H1 (cell line): ENCODE measurements at regions not wholly inside any gene's neighbourhood (a gene's known extent, or its start where the extent isn't known, plus 50 kb on each side); places are given as distances from the start of the nearest gene placed in this dataset.

Experiments
- CTCF ChIA-PET: fragments of 300-600 bp; sonication (Branson Sonifier 250); formaldehyde crosslinking; loops from one replicate; lab custom pipeline; 2021; ENCODE audit not compliant: partially characterized antibody; lab: Charles Lee
- POLR2A ChIA-PET: fragments of 300-600 bp; sonication (Branson Sonifier 250); formaldehyde crosslinking; loops from one replicate; lab custom pipeline; 2021; ENCODE audit warnings: inconsistent platforms; ENCODE audit not compliant: partially characterized antibody; lab: Charles Lee
- DNase-seq, 2 experiments: peaks; one replicate each; pipeline versions ENCODE4 v3.0.0 to v3.0.0-alpha.2; 2010 to 2022; ENCODE audit warnings: low spot score in 2 of 2, low read depth in 1 of 2, mixed read lengths in 1 of 2
- FAIRE-seq: peaks from 2 replicates; lab custom pipeline; 2011; peaks lifted over from hg19 to GRCh38; lab: Jason Lieb, UNC
- H2AFZ ChIP-seq: 2 replicates; pipeline ENCODE4 v1.8.1; 2012; ENCODE audit warnings: low read length, inconsistent platforms
- H2AK5ac ChIP-seq: 2 replicates; pipeline ENCODE4 v1.6.1; 2013; ENCODE audit warnings: low read depth, low read length
- H2BK120ac ChIP-seq: replicated peaks from 2 replicates; pipeline ENCODE3; 2013; ENCODE audit warnings: low read depth, low read length, inconsistent platforms
- H2BK12ac ChIP-seq: 2 replicates; pipeline ENCODE4 v1.6.1; 2013; ENCODE audit warnings: low read depth, low read length
- H2BK15ac ChIP-seq: 2 replicates; pipeline ENCODE4 v1.6.1; 2013; ENCODE audit warnings: low read length
- H2BK20ac ChIP-seq: 2 replicates; pipeline ENCODE4 v1.6.1; 2013; ENCODE audit warnings: low read length
- H2BK5ac ChIP-seq: 2 replicates; pipeline ENCODE4 v1.6.1; 2013; ENCODE audit warnings: low read depth, low read length
- H3K14ac ChIP-seq: 2 replicates; pipeline ENCODE4 v1.6.1; 2013; ENCODE audit warnings: inconsistent platforms; ENCODE audit not compliant: insufficient read length
- H3K18ac ChIP-seq: 2 replicates; pipeline ENCODE4 v1.6.1; 2013; ENCODE audit warnings: low read length; ENCODE audit errors: extremely low read depth
- H3K23ac ChIP-seq: 2 replicates; pipeline ENCODE4 v1.6.1; 2013; ENCODE audit warnings: inconsistent platforms; ENCODE audit not compliant: insufficient read length
- H3K23me2 ChIP-seq: 2 replicates; pipeline ENCODE4 v1.6.1; 2013; ENCODE audit warnings: low read depth, low read length
- H3K27ac ChIP-seq: 2 replicates; pipeline ENCODE4 v1.6.1; 2011; ENCODE audit warnings: low read depth, low read length, inconsistent platforms
- H3K27me3 ChIP-seq, 4 experiments: replicated peaks in 1 of 4; 1 replicate in 1 of 4; 2 replicates in 3 of 4; pipeline versions ENCODE4 v1.6.1 to v1.8.1; 2011 to 2013; ENCODE audit warnings: low read length in 3 of 4, mild to moderate bottlenecking in 3 of 4, inconsistent platforms in 2 of 4, mixed read lengths in 2 of 4, moderate library complexity in 1 of 4; ENCODE audit not compliant: control insufficient read depth in 3 of 4, insufficient read depth in 3 of 4; ENCODE audit errors: extremely low read depth in 1 of 4
- H3K36me3 ChIP-seq, 4 experiments: 2 replicates each; pipeline versions ENCODE4 v1.6.1 to v1.8.1; 2011 to 2013; ENCODE audit warnings: mild to moderate bottlenecking in 4 of 4, low read length in 3 of 4, moderate library complexity in 2 of 4, control low read depth in 1 of 4, inconsistent platforms in 1 of 4; ENCODE audit not compliant: insufficient read depth in 4 of 4, control insufficient read depth in 2 of 4
- H3K4ac ChIP-seq: replicated peaks from 2 replicates; pipeline ENCODE3; 2013; ENCODE audit warnings: low read length, low read depth, mixed read lengths, inconsistent platforms; ENCODE audit not compliant: insufficient read length
- H3K4me1 ChIP-seq, 4 experiments: replicated peaks in 1 of 4; 1 replicate in 1 of 4; 2 replicates in 3 of 4; pipeline versions ENCODE4 v1.6.1 to v1.8.1; 2011 to 2013; ENCODE audit warnings: low read length in 3 of 4, inconsistent platforms in 2 of 4, mixed read lengths in 1 of 4; ENCODE audit not compliant: insufficient read depth in 4 of 4, control insufficient read depth in 3 of 4
- H3K4me2 ChIP-seq, 2 experiments: 2 replicates each; pipeline versions ENCODE4 v1.6.1 to v1.8.1; 2011 to 2013; ENCODE audit warnings: low read depth in 2 of 2, low read length in 2 of 2, control low read depth in 1 of 2, inconsistent platforms in 1 of 2, mild to moderate bottlenecking in 1 of 2; ENCODE audit not compliant: insufficient read depth in 1 of 2
- H3K4me3 ChIP-seq, 4 experiments: fragments of 200-600, 300-600 bp in 1 of 4; sonication (generic), shearing (Covaris generic), sonication (Bioruptor Twin) in 1 of 4; 2 replicates each; pipeline versions ENCODE4 v1.5.1 to v1.8.1; 2011 to 2016; ENCODE audit warnings: low read length in 4 of 4, low read depth in 3 of 4, control low read depth in 2 of 4, inconsistent platforms in 2 of 4, mild to moderate bottlenecking in 2 of 4, mixed read lengths in 1 of 4, moderate library complexity in 1 of 4; ENCODE audit not compliant: insufficient read depth in 2 of 4; ENCODE audit errors: extremely low read depth in 1 of 4
- H3K56ac ChIP-seq: replicated peaks from 2 replicates; pipeline ENCODE3; 2013; ENCODE audit warnings: low read depth, mild to moderate bottlenecking, mixed read lengths, low read length, inconsistent platforms; ENCODE audit not compliant: insufficient read length
- H3K79me1 ChIP-seq: 2 replicates; pipeline ENCODE4 v1.6.1; 2013; ENCODE audit warnings: low read depth, low read length, control low read depth
- H3K79me2 ChIP-seq, 2 experiments: 2 replicates each; pipeline versions ENCODE4 v1.6.1 to v1.8.1; 2012 to 2013; ENCODE audit warnings: low read length in 2 of 2, mild to moderate bottlenecking in 2 of 2, inconsistent platforms in 1 of 2; ENCODE audit not compliant: insufficient read depth in 2 of 2, control insufficient read depth in 1 of 2
- H3K9ac ChIP-seq, 4 experiments: replicated peaks in 1 of 4; 1 replicate in 1 of 4; 2 replicates in 3 of 4; pipeline versions ENCODE4 v1.6.1 to v1.8.1; 2011 to 2013; ENCODE audit warnings: low read depth in 3 of 4, low read length in 3 of 4, control low read depth in 2 of 4, mild to moderate bottlenecking in 2 of 4, moderate library complexity in 2 of 4, inconsistent platforms in 1 of 4; ENCODE audit errors: extremely low read depth in 1 of 4
- H3K9me3 ChIP-seq, 2 experiments: 2 replicates each; pipeline versions ENCODE4 v1.6.1 to v1.8.1; 2012 to 2013; ENCODE audit warnings: mild to moderate bottlenecking in 2 of 2, moderate library complexity in 2 of 2, control low read depth in 1 of 2, inconsistent platforms in 1 of 2, low read depth in 1 of 2, low read length in 1 of 2, mixed read lengths in 1 of 2; ENCODE audit not compliant: insufficient read depth in 2 of 2
- H4K20me1 ChIP-seq, 2 experiments: replicated peaks in 1 of 2; 2 replicates each; pipeline versions ENCODE3 to v1.8.1; 2011 to 2013; ENCODE audit warnings: inconsistent platforms in 2 of 2, low read length in 2 of 2, mild to moderate bottlenecking in 1 of 2; ENCODE audit not compliant: insufficient read depth in 2 of 2, control insufficient read depth in 1 of 2
- H4K5ac ChIP-seq: 2 replicates; pipeline ENCODE4 v1.6.1; 2013; ENCODE audit warnings: low read length, low read depth, mixed read lengths, inconsistent platforms; ENCODE audit not compliant: insufficient read length
- H4K8ac ChIP-seq: 2 replicates; pipeline ENCODE4 v1.8.0; 2013; ENCODE audit warnings: mild to moderate bottlenecking, moderate library complexity, low read length, inconsistent platforms; ENCODE audit not compliant: insufficient read depth; ENCODE audit errors: extremely low read depth
- H4K91ac ChIP-seq: replicated peaks from 2 replicates; pipeline ENCODE3; 2013; ENCODE audit warnings: low read length, mixed read lengths, inconsistent platforms; ENCODE audit not compliant: insufficient read length
- CREB1 ChIP-seq: IDR thresholded peaks from 2 replicates; pipeline ENCODE4 v1.6.1; 2012; ENCODE audit warnings: inconsistent platforms
- HDAC2 ChIP-seq, 2 experiments: fragments of 300-600 bp in 1 of 2; sonication (generic) in 1 of 2; IDR thresholded peaks; 2 replicates each; pipeline ENCODE4 v1.6.1; 2011 to 2012; ENCODE audit warnings: low read depth in 2 of 2, low read length in 2 of 2, mild to moderate bottlenecking in 2 of 2, moderate library complexity in 2 of 2, borderline replicate concordance in 1 of 2, inconsistent platforms in 1 of 2
- WGBS, 2 experiments: shearing (Covaris generic) in 1 of 2; methylation state at CpG; one replicate each; pipeline versions ENCODE4 v1.1.6 to v1.1.7; 2013 to 2015; ENCODE audit warnings: low lambda C conversion rate in 2 of 2, mixed read lengths in 2 of 2, inconsistent platforms in 1 of 2, low coverage in 1 of 2, missing lambda C conversion rate in 1 of 2; ENCODE audit not compliant: insufficient replicate concordance in 2 of 2, insufficient coverage in 1 of 2, insufficient read length in 1 of 2; ENCODE audit errors: extremely low coverage in 1 of 2, missing lambda C conversion rate in 1 of 2; 5-methylcytosine and 5-hydroxymethylcytosine counted together
- TF ChIP-seq, protein P1 (sequence below), 3 experiments: IDR thresholded peaks; 1 replicate in 2 of 3; 2 replicates in 1 of 3; pipeline versions ENCODE4 v1.5.1 to v1.6.1; 2011; ENCODE audit warnings: low read length in 3 of 3, mild to moderate bottlenecking in 3 of 3, inconsistent platforms in 2 of 3, low read depth in 1 of 3, moderate library complexity in 1 of 3; ENCODE audit not compliant: insufficient read depth in 1 of 3; ENCODE audit errors: control extremely low read depth in 1 of 3

DNA sequence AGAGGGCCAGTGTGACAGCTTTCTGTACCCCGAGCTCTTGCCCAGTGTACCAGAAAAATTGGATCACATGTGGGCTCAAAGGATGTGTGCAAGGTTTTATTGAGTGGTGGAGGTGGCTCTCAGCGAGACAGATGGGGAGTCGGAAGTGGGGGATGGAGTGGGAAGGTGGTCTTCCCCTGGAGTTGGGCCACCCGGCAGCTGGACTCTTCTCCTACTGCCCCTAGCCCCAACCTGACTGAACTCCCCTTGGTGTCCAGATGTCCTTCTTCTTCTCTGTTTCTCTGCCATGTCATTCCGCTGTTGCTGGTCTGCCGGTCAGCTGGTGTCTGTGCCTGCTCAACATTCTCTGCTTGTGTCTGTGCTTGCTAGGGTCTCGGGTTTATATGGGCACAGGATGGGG is 217.9 kb downstream of the RRAGC start:
- H3K79me1 ChIP-seq, result no peaks in the 10 kb centered on the region
- ChIA-PET POLR2A (no interaction called here), CTCF (interaction anchor here (0.6 kb wide), 1 partner anchor 210 kb away, joined by 3 read pairs; no protein-coding TSS in a partner anchor)
- no peaks in the 10 kb centered on the region for H3K36me3 ChIP-seq
- H3K4ac ChIP-seq, result no peak overlapping the region
- no peak overlapping the region for H2BK20ac ChIP-seq
- H3K79me2 ChIP-seq, result no peaks in the 10 kb centered on the region
- no peak overlapping the region for H2BK12ac ChIP-seq
- H4K5ac ChIP-seq, result no peak overlapping the region
- no peak overlapping the region for H3K14ac ChIP-seq
- DNase-seq, result no peak
- no peak overlapping the region for H2BK15ac ChIP-seq
- H3K18ac ChIP-seq, result no peak overlapping the region
- no peak for FAIRE-seq
- H3K9ac ChIP-seq, result no peak overlapping the region
- H3K56ac ChIP-seq, result no peak overlapping the region
- no peak overlapping the region for H2BK5ac ChIP-seq
- no peak overlapping the region for H4K8ac ChIP-seq
- H2BK120ac ChIP-seq, result no peak overlapping the region
- no peak overlapping the region for H3K4me2 ChIP-seq
- H3K4me3 ChIP-seq, result no peak overlapping the region
- TF ChIP-seq HDAC2 (IDR thresholded peaks at IDR 0.05; ENCODE audit: borderline replicate concordance in 1 of 2, low read depth in 2 of 2, low read length in 2 of 2) (no peak), CREB1 (no peak)
- TF ChIP-seq, protein P1, sequence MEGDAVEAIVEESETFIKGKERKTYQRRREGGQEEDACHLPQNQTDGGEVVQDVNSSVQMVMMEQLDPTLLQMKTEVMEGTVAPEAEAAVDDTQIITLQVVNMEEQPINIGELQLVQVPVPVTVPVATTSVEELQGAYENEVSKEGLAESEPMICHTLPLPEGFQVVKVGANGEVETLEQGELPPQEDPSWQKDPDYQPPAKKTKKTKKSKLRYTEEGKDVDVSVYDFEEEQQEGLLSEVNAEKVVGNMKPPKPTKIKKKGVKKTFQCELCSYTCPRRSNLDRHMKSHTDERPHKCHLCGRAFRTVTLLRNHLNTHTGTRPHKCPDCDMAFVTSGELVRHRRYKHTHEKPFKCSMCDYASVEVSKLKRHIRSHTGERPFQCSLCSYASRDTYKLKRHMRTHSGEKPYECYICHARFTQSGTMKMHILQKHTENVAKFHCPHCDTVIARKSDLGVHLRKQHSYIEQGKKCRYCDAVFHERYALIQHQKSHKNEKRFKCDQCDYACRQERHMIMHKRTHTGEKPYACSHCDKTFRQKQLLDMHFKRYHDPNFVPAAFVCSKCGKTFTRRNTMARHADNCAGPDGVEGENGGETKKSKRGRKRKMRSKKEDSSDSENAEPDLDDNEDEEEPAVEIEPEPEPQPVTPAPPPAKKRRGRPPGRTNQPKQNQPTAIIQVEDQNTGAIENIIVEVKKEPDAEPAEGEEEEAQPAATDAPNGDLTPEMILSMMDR (IDR thresholded peaks at IDR 0.05; ENCODE audit: control extremely low read depth in 1 of 3, insufficient read depth in 1 of 3, low read depth in 1 of 3, low read length in 3 of 3), result no peak
- peaks cover 3 to 5% of the 10 kb centered on the region in 2 experiments; a peak in 1 of 4 replicates for H3K9me3 ChIP-seq
- no peaks in the 10 kb centered on the region for H4K20me1 ChIP-seq
- no peak overlapping the region for H4K91ac ChIP-seq
- 79% methylated on average over 7 of the region's 7 CpGs; no CpG with 5 or more reads in 1 of the 2 experiments for WGBS, 2 experiments
- no peaks in the 10 kb centered on the region; a peak in 1 of 7 replicates for H3K4me1 ChIP-seq
- H3K27ac ChIP-seq, result no peak overlapping the region
- no peaks in the 10 kb centered on the region for H3K23me2 ChIP-seq
- H3K27me3 ChIP-seq, result peaks cover 0 to 3% (median 1%) of the 10 kb centered on the region in 4 experiments; a peak in 1 of 7 replicates
- no peak overlapping the region for H2AK5ac ChIP-seq
- no peak overlapping the region for H3K23ac ChIP-seq
- H2AFZ ChIP-seq, result no peak overlapping the region
